HepG2 (cell line): ENCODE measurements at regions not wholly inside any gene's neighbourhood (a gene's known extent, or its start where the extent isn't known, plus 50 kb on each side); places are given as distances from the start of the nearest gene placed in this dataset.

Experiments used
- CHD2 ChIP-seq: IDR thresholded peaks from 2 replicates; pipeline ENCODE4 v1.6.1; 2011; ENCODE audit warnings: low read depth, low read length, improper control_type of control experiment
- PRPF4 ChIP-seq: fragments of 200-400 bp; formaldehyde crosslinking; IDR thresholded peaks from 2 replicates; pipeline ENCODE4 v1.6.1; 2016; ENCODE audit warnings: low read length, low read depth; ENCODE audit not compliant: poor library complexity, severe bottlenecking
- ZZZ3 ChIP-seq: sonication (generic); formaldehyde crosslinking; IDR thresholded peaks from 2 replicates; pipeline ENCODE4 v1.4.0; 2020; ENCODE audit warnings: missing genetic modification reagents, mild to moderate bottlenecking, borderline replicate concordance
- TF ChIP-seq, protein P1 (sequence below): sonication (generic); formaldehyde crosslinking; IDR thresholded peaks from 2 replicates; pipeline ENCODE4 v1.5.0; 2020; ENCODE audit warnings: mild to moderate bottlenecking, missing genetic modification reagents, moderate library complexity

DNA sequence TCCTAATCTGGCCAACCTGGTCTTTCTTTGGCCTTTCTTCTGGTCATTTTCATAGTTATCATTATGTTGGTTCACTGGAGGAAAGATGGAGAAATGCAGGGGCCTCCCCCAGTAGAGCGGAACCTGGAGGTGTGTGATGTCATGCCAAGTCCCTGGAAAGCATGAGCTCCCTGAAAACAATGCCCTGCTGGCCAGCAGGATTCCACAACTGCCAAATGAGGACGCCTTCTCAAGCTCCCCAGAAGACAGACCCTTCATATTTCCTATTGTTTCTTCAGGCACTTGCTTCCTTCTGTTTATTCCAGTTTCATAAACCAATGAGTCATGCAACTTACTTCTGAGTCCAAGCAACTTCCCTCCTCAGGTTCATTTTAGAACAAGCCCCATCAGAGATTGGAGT, 339.0 kb downstream of the GATA3 start:
- TF ChIP-seq PRPF4 (no peak), CHD2 (no peak), ZZZ3 (no peak)
- TF ChIP-seq, protein P1, sequence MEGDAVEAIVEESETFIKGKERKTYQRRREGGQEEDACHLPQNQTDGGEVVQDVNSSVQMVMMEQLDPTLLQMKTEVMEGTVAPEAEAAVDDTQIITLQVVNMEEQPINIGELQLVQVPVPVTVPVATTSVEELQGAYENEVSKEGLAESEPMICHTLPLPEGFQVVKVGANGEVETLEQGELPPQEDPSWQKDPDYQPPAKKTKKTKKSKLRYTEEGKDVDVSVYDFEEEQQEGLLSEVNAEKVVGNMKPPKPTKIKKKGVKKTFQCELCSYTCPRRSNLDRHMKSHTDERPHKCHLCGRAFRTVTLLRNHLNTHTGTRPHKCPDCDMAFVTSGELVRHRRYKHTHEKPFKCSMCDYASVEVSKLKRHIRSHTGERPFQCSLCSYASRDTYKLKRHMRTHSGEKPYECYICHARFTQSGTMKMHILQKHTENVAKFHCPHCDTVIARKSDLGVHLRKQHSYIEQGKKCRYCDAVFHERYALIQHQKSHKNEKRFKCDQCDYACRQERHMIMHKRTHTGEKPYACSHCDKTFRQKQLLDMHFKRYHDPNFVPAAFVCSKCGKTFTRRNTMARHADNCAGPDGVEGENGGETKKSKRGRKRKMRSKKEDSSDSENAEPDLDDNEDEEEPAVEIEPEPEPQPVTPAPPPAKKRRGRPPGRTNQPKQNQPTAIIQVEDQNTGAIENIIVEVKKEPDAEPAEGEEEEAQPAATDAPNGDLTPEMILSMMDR (CRISPR knock-in tag) = no peak
